ENCODE measurements at regions not wholly inside any gene's neighbourhood (a gene's known extent, or its start where the extent isn't known, plus 50 kb on each side); places are given as distances from the start of the nearest gene placed in this dataset.
"Not testable (repeated sequence)": the region's sequence is repeated elsewhere in the genome, so short reads cannot be mapped to it uniquely, and the experiment has no call there.

GRCh38 chr4:79613269-79613935 lies 205.4 kb upstream of the GK2 start:
- DNase-seq (ENCODE audit: low spot score), result no peak

DNA sequence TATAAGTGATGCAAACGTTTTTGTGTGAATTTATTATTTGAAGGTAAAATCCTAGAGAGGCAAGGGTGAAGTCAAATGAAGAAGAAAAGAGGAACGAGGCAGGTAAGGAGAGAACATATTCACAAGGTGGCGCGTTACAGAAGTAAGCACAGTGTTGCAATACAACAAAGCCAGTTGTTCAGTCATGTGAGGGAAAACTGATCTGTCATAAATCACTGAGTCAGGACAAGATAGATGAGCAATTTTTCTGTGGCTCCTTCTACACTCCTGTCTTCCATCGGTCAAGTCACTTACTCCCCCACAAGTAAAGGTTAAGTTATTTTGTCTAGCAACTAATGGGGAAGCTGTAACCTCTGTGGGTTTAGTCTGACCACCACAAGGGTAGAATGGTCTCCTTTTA lies 203.0 kb upstream of the GK2 start:
- DNase-seq (ENCODE audit: low spot score), result no peak

DNA sequence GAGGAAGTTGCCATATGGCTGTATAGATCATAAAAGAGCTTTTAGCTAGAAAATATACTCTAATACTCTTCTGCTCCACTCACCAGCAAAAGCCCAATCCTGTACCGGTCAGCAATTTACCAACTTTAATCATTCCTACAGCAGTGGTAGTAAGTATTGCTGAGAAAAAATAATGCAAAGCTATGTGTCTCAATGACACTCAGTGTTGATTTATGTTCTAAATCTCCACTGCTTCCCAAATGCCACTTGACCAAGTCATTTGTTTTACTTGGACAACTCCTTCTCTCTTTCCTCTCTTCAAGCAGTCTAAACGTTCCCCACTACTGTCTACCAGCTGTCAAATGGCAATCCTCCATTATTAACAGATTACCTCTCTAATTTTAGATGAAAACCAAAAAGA lies 201.8 kb upstream of the GK2 start:
- DNase-seq (ENCODE audit: low spot score), result no peak

DNA sequence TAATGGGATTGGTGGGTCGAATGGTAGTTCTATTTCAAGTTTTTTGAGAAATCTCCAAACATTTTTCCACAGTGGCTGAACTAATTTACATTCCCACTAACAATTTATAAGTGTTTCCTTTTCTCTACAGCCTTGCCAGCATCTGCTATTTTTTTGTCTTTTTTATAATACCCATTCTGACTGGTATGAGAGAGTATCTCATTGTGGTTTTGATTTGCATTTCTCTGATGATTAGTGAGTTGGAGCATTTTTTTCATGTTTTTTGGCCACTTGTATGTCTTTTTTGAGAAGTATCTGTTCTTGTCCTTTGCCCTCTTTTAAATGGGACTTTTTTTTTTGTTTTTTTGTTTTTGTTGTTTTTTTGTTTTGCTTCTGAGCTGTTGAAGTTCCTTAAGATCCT lies 200.0 kb upstream of the GK2 start:
- DNase-seq (ENCODE audit: low spot score), result no peak

DNA sequence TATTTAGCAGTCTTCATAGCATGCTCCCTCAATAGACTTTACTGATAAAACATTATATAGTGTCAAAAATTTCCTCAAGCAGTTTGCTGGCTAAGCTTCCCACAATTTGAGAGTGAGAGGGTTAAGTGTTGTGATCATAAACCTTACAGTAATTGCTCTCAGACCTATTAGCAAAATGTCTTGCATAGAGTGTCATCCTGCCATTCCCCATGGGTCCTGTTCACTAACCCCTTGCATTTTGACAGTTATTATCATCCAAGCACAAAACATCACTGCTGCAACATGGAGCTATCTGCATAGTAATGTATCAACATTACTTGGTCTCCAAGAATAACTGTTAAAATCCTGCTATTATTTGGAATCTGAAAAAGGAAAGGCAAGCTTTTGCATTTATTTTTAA lies 196.1 kb upstream of the GK2 start:
- no peak for DNase-seq (ENCODE audit: low spot score)

DNA sequence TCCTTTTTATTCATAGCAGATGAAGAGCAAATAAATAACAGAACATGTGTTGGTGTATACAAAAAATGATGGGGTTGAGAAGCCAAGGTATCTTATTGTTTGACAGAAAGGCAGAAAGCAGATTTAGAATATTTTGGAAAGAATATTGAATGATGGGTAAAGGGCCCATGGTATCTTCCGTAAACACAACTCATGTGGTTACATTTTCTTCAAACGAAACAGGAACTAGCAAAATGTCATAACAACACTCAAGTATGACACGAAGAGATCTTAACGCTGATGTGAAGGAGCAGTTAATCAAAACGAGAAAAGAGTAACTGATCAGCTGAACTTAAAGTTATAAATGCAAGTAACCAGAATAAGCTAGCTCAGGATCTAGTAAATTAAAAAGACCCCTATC lies 195.7 kb upstream of the GK2 start:
- no peak for DNase-seq (ENCODE audit: low spot score)

DNA sequence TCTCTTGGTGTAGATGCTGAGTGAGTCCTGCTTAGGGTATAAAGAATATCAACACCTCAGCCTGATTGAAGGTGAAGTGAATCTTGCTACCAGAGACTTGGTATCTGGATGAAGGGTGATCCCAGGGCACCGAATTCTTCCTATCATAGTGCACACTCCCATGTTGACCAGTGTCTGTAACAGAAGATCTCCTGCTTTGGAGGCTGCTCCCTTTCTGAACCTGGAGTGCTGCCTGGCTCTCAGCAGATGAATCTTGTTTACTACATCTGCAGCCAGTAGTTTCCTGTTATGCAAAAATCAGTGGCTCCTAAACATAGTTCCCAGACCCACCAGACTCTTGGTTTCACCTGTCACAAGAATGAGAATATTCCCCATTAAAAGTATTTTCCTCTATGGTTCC lies 191.7 kb upstream of the GK2 start:
- DNase-seq (ENCODE audit: low spot score), result no peak

DNA sequence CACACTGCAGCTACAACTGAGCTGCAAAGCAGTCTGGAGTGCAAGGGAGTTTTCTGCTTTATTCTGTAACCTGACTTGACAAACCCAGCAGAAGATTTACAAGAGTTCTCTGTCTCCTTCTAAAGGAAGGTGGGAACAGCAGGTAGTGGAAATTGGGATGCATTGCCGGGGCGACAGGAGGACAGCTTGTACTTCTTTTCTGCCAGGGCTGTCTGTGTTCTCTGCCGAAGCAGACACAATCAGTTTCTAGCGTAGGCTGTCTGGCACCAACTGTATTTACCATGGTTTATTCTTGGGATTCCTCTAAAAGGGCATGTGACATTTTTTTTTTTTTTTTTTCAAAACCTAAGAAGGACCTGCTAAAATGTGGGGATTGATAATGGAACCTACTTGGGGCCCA lies 190.8 kb upstream of the GK2 start:
- no peak for DNase-seq (ENCODE audit: low spot score)

GRCh38 chr4:79598214-79598613 lies 190.2 kb upstream of the GK2 start:
- no peak for DNase-seq (ENCODE audit: low spot score)

- DNase-seq (ENCODE audit: low spot score), result no peak
Measured at GRCh38 chr4:79597266-79597665, 189.2 kb upstream of the GK2 start.

DNA sequence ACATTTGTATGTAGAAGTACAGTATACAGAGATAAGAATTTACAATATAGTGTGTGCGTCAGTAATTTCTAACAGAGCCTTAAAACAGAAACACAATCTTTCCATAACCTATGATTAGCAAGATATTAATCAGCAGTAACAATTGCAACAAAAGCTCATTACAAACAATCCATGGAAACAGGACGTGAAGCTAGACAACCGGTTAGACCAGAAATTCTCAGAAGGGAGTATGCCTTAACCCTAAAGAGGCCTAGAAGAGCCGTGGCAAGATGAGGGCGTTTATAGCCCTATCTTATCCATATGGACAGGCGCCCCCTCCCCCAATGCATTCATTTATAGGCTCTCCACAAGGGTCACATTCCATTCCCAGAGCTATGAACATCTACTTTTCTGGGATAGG lies 184.2 kb upstream of the GK2 start:
- not testable (repeated sequence) for DNase-seq (ENCODE audit: low spot score)

GRCh38 chr4:79588679-79589078 lies 180.7 kb upstream of the GK2 start:
- no peak for DNase-seq (ENCODE audit: low spot score)

GRCh38 chr4:79587207-79587606 lies 179.2 kb upstream of the GK2 start:
- not testable (repeated sequence) for DNase-seq (ENCODE audit: low spot score)

GRCh38 chr4:79585834-79586233 lies 177.8 kb upstream of the GK2 start:
- DNase-seq (ENCODE audit: low spot score), result no peak

GRCh38 chr4:79585330-79585729 lies 177.3 kb upstream of the GK2 start:
- DNase-seq (ENCODE audit: low spot score), result no peak

DNA sequence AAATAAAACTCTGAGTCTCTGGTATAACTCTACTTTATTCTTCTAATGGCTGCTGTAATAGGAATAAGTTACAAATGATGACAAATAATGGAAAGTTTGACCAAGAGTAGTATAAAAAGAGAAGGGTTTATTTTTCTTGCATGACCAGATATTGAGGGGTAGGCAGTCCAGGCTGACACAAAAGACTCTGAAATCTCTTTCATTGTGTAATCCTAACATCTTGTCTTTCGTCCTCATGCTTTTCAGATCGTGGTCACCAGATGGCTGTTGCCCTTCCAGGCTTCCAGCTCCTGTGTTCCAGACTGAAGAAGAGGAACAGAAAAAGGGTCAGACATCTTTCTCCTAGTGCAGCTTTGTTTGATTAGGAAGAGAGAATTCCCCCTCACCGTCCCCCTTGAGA lies 176.9 kb upstream of the GK2 start:
- no peak for DNase-seq (ENCODE audit: low spot score)

- no peak for DNase-seq (ENCODE audit: low spot score)
Measured at GRCh38 chr4:79584352-79584751, 176.3 kb upstream of the GK2 start.

DNA sequence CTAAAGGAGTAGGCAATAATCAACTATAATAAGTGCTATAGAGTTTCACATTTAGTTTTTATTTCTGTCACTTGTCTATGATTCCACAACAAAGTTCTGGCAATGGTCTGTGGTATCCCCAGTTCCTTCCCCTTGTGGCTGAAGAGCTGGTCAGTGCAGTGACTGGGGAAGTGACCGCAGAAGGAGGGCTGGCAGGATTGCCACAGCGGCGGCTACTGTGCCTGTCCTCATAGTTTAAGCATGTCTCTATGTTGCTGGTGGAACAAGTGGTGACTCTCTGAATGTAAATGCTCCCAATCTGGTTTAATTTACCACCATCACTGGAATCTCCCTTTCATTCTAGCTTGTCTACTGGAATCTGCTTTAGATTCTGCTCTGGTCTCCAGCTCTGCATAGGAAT lies 170.6 kb upstream of the GK2 start:
- no peak for DNase-seq (ENCODE audit: low spot score)

- DNase-seq (ENCODE audit: low spot score), result no peak
Measured at GRCh38 chr4:79576429-79576753, 168.4 kb upstream of the GK2 start.

- DNase-seq (ENCODE audit: low spot score), result no peak
Measured at GRCh38 chr4:79575709-79576428, 167.8 kb upstream of the GK2 start.

GRCh38 chr4:79574741-79575451 lies 166.9 kb upstream of the GK2 start:
- DNase-seq (ENCODE audit: low spot score), result no peak

DNA sequence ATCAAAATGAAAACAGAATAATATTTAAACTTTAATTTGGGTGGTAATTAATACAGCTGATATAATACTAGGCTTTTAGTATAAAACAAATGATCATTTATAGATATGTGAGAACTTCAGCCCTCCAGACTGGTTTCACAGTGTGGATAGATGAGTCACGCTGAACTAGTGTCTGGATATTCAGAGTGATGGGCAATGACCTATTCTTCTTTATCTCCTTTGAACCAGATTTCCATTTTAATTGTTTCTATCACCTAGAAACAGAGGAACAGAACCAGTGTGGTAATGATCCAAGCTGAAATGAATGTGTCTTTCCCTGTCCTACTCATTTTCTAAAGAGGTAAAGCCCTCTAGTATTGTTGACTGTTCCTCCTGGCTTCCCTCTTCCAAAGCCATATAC lies 155.2 kb upstream of the GK2 start:
- no peak for DNase-seq (ENCODE audit: low spot score)

DNA sequence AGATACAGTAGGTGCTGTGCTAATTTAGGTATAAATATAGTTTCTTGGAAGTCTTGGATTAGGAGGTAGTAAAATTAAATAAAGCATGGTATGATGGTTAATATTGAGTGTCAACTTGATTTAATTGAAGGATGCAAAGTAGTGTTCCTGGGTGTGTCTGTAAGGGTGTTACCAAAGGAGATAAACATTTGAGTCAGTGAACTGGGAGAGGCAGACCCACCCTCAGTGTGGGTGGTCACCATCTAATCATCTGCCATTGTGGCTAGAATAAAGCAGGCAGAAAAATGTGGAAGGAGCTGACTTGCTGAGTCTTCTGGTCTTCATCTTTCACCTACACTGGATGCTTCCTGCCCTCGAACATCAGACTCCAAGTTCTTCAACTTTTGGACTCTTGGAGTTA lies 153.7 kb upstream of the GK2 start:
- DNase-seq (ENCODE audit: low spot score), result no peak

All from mesenteric fat pad (tissue), 1 donor.